ENCODE measurements at regions not wholly inside any gene's neighbourhood (a gene's known extent, or its start where the extent isn't known, plus 50 kb on each side); places are given as distances from the start of the nearest gene placed in this dataset.
"Not testable (repeated sequence)": the region's sequence is repeated elsewhere in the genome, so short reads cannot be mapped to it uniquely, and the experiment has no call there.

GRCh38 chr5:62206150-62206829 is 99.7 kb upstream of the KIF2A start:
- Histone ChIP-seq H3K27ac (ENCODE audit: low read depth, low read length) (no peak overlapping the region), H3K36me3 (ENCODE audit: insufficient read depth, low read length) (no peaks in the 10 kb centered on the region), H2AFZ (ENCODE audit: low read length, unreplicated experiment) (no peak overlapping the region), H3K79me2 (ENCODE audit: control insufficient read depth, insufficient read depth, low read length, unreplicated experiment) (no peaks in the 10 kb centered on the region), H3K4me3 (ENCODE audit: low read depth, low read length) (no peak overlapping the region), H3K4me1 (ENCODE audit: control insufficient read depth, insufficient read depth, low read length, unreplicated experiment) (no peaks in the 10 kb centered on the region), H3K27me3 (ENCODE audit: insufficient read depth, low read length) (peaks cover 54% of the 10 kb centered on the region)

- Histone ChIP-seq H3K4me1 (ENCODE audit: control insufficient read depth, insufficient read depth, low read length, unreplicated experiment) (no peaks in the 10 kb centered on the region), H3K27ac (ENCODE audit: low read depth, low read length) (no peak overlapping the region), H3K79me2 (ENCODE audit: control insufficient read depth, insufficient read depth, low read length, unreplicated experiment) (no peaks in the 10 kb centered on the region), H2AFZ (ENCODE audit: low read length, unreplicated experiment) (no peak overlapping the region), H3K36me3 (ENCODE audit: insufficient read depth, low read length) (no peaks in the 10 kb centered on the region), H3K27me3 (ENCODE audit: insufficient read depth, low read length) (peaks cover 61% of the 10 kb centered on the region), H3K4me3 (ENCODE audit: low read depth, low read length) (no peak overlapping the region)
These were observed 97.7 kb upstream of the KIF2A start for GRCh38 chr5:62208218-62208852.

GRCh38 chr5:62211405-62211804 is 94.6 kb upstream of the KIF2A start:
- no peak overlapping the region for H2AFZ ChIP-seq (ENCODE audit: low read length, unreplicated experiment)
- H3K27ac ChIP-seq (ENCODE audit: low read depth, low read length) = no peak overlapping the region
- H3K27me3 ChIP-seq (ENCODE audit: insufficient read depth, low read length) = peaks cover 49% of the 10 kb centered on the region
- no peaks in the 10 kb centered on the region for H3K4me1 ChIP-seq (ENCODE audit: control insufficient read depth, insufficient read depth, low read length, unreplicated experiment)
- no peaks in the 10 kb centered on the region for H3K36me3 ChIP-seq (ENCODE audit: insufficient read depth, low read length)
- H3K79me2 ChIP-seq (ENCODE audit: control insufficient read depth, insufficient read depth, low read length, unreplicated experiment) = no peaks in the 10 kb centered on the region
- no peak overlapping the region for H3K4me3 ChIP-seq (ENCODE audit: low read depth, low read length)

- peaks cover 48% of the 10 kb centered on the region for H3K27me3 ChIP-seq (ENCODE audit: insufficient read depth, low read length)
- H2AFZ ChIP-seq (ENCODE audit: low read length, unreplicated experiment) = no peak overlapping the region
- H3K36me3 ChIP-seq (ENCODE audit: insufficient read depth, low read length) = no peaks in the 10 kb centered on the region
- no peak overlapping the region for H3K27ac ChIP-seq (ENCODE audit: low read depth, low read length)
- H3K4me1 ChIP-seq (ENCODE audit: control insufficient read depth, insufficient read depth, low read length, unreplicated experiment) = no peaks in the 10 kb centered on the region
- no peak overlapping the region for H3K4me3 ChIP-seq (ENCODE audit: low read depth, low read length)
- H3K79me2 ChIP-seq (ENCODE audit: control insufficient read depth, insufficient read depth, low read length, unreplicated experiment) = no peaks in the 10 kb centered on the region
These were observed 93.4 kb upstream of the KIF2A start for GRCh38 chr5:62212648-62213047.

GRCh38 chr5:62214701-62215100 is 91.3 kb upstream of the KIF2A start:
- Histone ChIP-seq H3K36me3 (ENCODE audit: insufficient read depth, low read length) (no peaks in the 10 kb centered on the region), H3K27ac (ENCODE audit: low read depth, low read length) (no peak overlapping the region), H3K4me1 (ENCODE audit: control insufficient read depth, insufficient read depth, low read length, unreplicated experiment) (no peaks in the 10 kb centered on the region)

GRCh38 chr5:62216603-62217002 is 89.4 kb upstream of the KIF2A start:
- H3K27me3 ChIP-seq (ENCODE audit: insufficient read depth, low read length) = peaks cover 15% of the 10 kb centered on the region
- not testable (repeated sequence) for H3K36me3 ChIP-seq (ENCODE audit: insufficient read depth, low read length); H3K79me2 ChIP-seq (ENCODE audit: control insufficient read depth, insufficient read depth, low read length, unreplicated experiment); H3K27ac ChIP-seq (ENCODE audit: low read depth, low read length); H3K4me3 ChIP-seq (ENCODE audit: low read depth, low read length); H2AFZ ChIP-seq (ENCODE audit: low read length, unreplicated experiment); H3K4me1 ChIP-seq (ENCODE audit: control insufficient read depth, insufficient read depth, low read length, unreplicated experiment)

More at GRCh38 chr5:62214701-62215100, 91.3 kb upstream of the KIF2A start:
- H3K4me3 ChIP-seq (ENCODE audit: low read depth, low read length) = no peak overlapping the region
- no peaks in the 10 kb centered on the region for H3K79me2 ChIP-seq (ENCODE audit: control insufficient read depth, insufficient read depth, low read length, unreplicated experiment)
- no peak overlapping the region for H2AFZ ChIP-seq (ENCODE audit: low read length, unreplicated experiment)
- H3K27me3 ChIP-seq (ENCODE audit: insufficient read depth, low read length) = peaks cover 28% of the 10 kb centered on the region

- H3K27me3 ChIP-seq (ENCODE audit: insufficient read depth, low read length); H2AFZ ChIP-seq (ENCODE audit: low read length, unreplicated experiment); H3K4me1 ChIP-seq (ENCODE audit: control insufficient read depth, insufficient read depth, low read length, unreplicated experiment); H3K36me3 ChIP-seq (ENCODE audit: insufficient read depth, low read length); H3K79me2 ChIP-seq (ENCODE audit: control insufficient read depth, insufficient read depth, low read length, unreplicated experiment); H3K4me3 ChIP-seq (ENCODE audit: low read depth, low read length); H3K27ac ChIP-seq (ENCODE audit: low read depth, low read length): not testable (repeated sequence)
These were observed 88.9 kb upstream of the KIF2A start for GRCh38 chr5:62217095-62217494.

- H3K27ac ChIP-seq (ENCODE audit: low read depth, low read length); H3K4me3 ChIP-seq (ENCODE audit: low read depth, low read length); H3K79me2 ChIP-seq (ENCODE audit: control insufficient read depth, insufficient read depth, low read length, unreplicated experiment); H3K4me1 ChIP-seq (ENCODE audit: control insufficient read depth, insufficient read depth, low read length, unreplicated experiment); H2AFZ ChIP-seq (ENCODE audit: low read length, unreplicated experiment); H3K27me3 ChIP-seq (ENCODE audit: insufficient read depth, low read length); H3K36me3 ChIP-seq (ENCODE audit: insufficient read depth, low read length): not testable (repeated sequence)
These were observed 87.1 kb upstream of the KIF2A start for GRCh38 chr5:62218860-62219259.

- H3K27ac ChIP-seq (ENCODE audit: low read depth, low read length); H3K4me1 ChIP-seq (ENCODE audit: control insufficient read depth, insufficient read depth, low read length, unreplicated experiment); H3K4me3 ChIP-seq (ENCODE audit: low read depth, low read length); H3K36me3 ChIP-seq (ENCODE audit: insufficient read depth, low read length); H3K79me2 ChIP-seq (ENCODE audit: control insufficient read depth, insufficient read depth, low read length, unreplicated experiment); H3K27me3 ChIP-seq (ENCODE audit: insufficient read depth, low read length): not testable (repeated sequence)
- peak overlapping the region; percentile 32 for H2AFZ ChIP-seq (ENCODE audit: low read length, unreplicated experiment)
These were observed 84.1 kb upstream of the KIF2A start for GRCh38 chr5:62221881-62222280.

- H3K4me1 ChIP-seq (ENCODE audit: control insufficient read depth, insufficient read depth, low read length, unreplicated experiment); H3K27me3 ChIP-seq (ENCODE audit: insufficient read depth, low read length); H3K36me3 ChIP-seq (ENCODE audit: insufficient read depth, low read length); H2AFZ ChIP-seq (ENCODE audit: low read length, unreplicated experiment); H3K79me2 ChIP-seq (ENCODE audit: control insufficient read depth, insufficient read depth, low read length, unreplicated experiment); H3K27ac ChIP-seq (ENCODE audit: low read depth, low read length): not testable (repeated sequence)
- peak overlapping the region; percentile 49; the same call in 1 of the 2 replicates for H3K4me3 ChIP-seq (ENCODE audit: low read depth, low read length)
These were observed 83.7 kb upstream of the KIF2A start for GRCh38 chr5:62222305-62222704.

- H2AFZ ChIP-seq (ENCODE audit: low read length, unreplicated experiment) = peak overlapping the region; percentile 7
- not testable (repeated sequence) for H3K4me1 ChIP-seq (ENCODE audit: control insufficient read depth, insufficient read depth, low read length, unreplicated experiment); H3K4me3 ChIP-seq (ENCODE audit: low read depth, low read length); H3K36me3 ChIP-seq (ENCODE audit: insufficient read depth, low read length); H3K27ac ChIP-seq (ENCODE audit: low read depth, low read length); H3K27me3 ChIP-seq (ENCODE audit: insufficient read depth, low read length); H3K79me2 ChIP-seq (ENCODE audit: control insufficient read depth, insufficient read depth, low read length, unreplicated experiment)
These were observed 82.7 kb upstream of the KIF2A start for GRCh38 chr5:62223312-62223670.

Measured in ACC112 (cell line).